K562 (cell line): ENCODE measurements at regions not wholly inside any gene's neighbourhood (a gene's known extent, or its start where the extent isn't known, plus 50 kb on each side); places are given as distances from the start of the nearest gene placed in this dataset.

ENCODE experiments used
- ATAC-seq: fragments of 200-7000 bp; cut with Tn5 transposase; 3 replicates; pipeline ENCODE4 v1.9.1; 2020; ENCODE audit warnings: moderate library complexity
- BruUV-seq: library from RNA; stranded (reverse); fragments of 400-500 nt; replicated peaks from 2 replicates; lab custom pipeline; 2021; lab: Mats Ljungman, UMichigan
- CTCF ChIA-PET: fragments of 300-600 bp; formaldehyde crosslinking; extraction: SDS; loops from one replicate; lab custom pipeline; 2021; ENCODE audit warnings: low intra/inter-chr PET ratio; lab: Yijun Ruan, JAX
- POLR2A ChIA-PET: fragments of 300-600, 350-650 bp; sonication (Branson Sonifier 250); formaldehyde crosslinking; extraction: SDS; loops from one replicate; lab custom pipeline; 2021; ENCODE audit warnings: antibody characterized with exemption, inconsistent platforms; lab: Yijun Ruan, JAX
- DNase-seq, 4 experiments: peaks; one replicate each; pipeline versions ENCODE4 v3.0.0 to v3.0.0-alpha.2; 2011 to 2018; ENCODE audit warnings: low spot score in 3 of 4, mixed read lengths in 3 of 4; ENCODE audit errors: extremely low read depth in 1 of 4
- FAIRE-seq: peaks from 2 replicates; lab custom pipeline; 2011; peaks lifted over from hg19 to GRCh38; lab: Jason Lieb, UNC
- H2AFZ ChIP-seq: 2 replicates; pipeline ENCODE4 v1.6.0; 2011; ENCODE audit warnings: low read depth, low read length, control low read depth, inconsistent platforms
- H3K27ac ChIP-seq: fragments of 200-600 bp; 3 replicates; pipeline ENCODE4 v1.8.0; 2011; ENCODE audit warnings: low read depth, mild to moderate bottlenecking, control low read depth, inconsistent platforms, low read length, moderate library complexity, mixed read lengths; ENCODE audit errors: extremely low read depth
- H3K27me3 ChIP-seq, 2 experiments: fragments of 300-600 bp in 1 of 2; 2 replicates in 1 of 2; 3 replicates in 1 of 2; pipeline versions ENCODE4 v1.6.0 to v1.8.0; 2011; ENCODE audit warnings: inconsistent platforms in 2 of 2, low read length in 2 of 2, mild to moderate bottlenecking in 1 of 2, mixed read lengths in 1 of 2, moderate library complexity in 1 of 2; ENCODE audit not compliant: control insufficient read depth in 2 of 2, insufficient read depth in 2 of 2
- H3K36me3 ChIP-seq: fragments of 300-600 bp; 3 replicates; pipeline ENCODE4 v1.8.0; 2011; ENCODE audit warnings: mild to moderate bottlenecking, low read length, inconsistent platforms; ENCODE audit not compliant: control insufficient read depth, insufficient read depth
- H3K4me1 ChIP-seq, 2 experiments: fragments of 200-600 bp in 1 of 2; replicated peaks in 1 of 2; 2 replicates in 1 of 2; 3 replicates in 1 of 2; pipeline versions ENCODE4 v1.5.1 to v1.8.0; 2011; ENCODE audit warnings: inconsistent platforms in 2 of 2, low read length in 2 of 2, mild to moderate bottlenecking in 1 of 2, mixed read lengths in 1 of 2, moderate library complexity in 1 of 2; ENCODE audit not compliant: control insufficient read depth in 2 of 2, insufficient read depth in 2 of 2
- H3K4me2 ChIP-seq: 2 replicates; pipeline ENCODE4 v1.6.1; 2011; ENCODE audit warnings: low read length, control low read depth, inconsistent platforms, mixed read lengths; ENCODE audit not compliant: insufficient read depth
- H3K4me3 ChIP-seq: fragments of 200-600 bp; sonication (generic), shearing (Covaris generic); 2 replicates; pipeline ENCODE4 v1.5.1; 2016; ENCODE audit warnings: control low read depth, inconsistent platforms
- H3K79me2 ChIP-seq: fragments of 200-600 bp; 3 replicates; pipeline ENCODE4 v1.8.0; 2011; ENCODE audit warnings: low read length, inconsistent platforms; ENCODE audit not compliant: control insufficient read depth, insufficient read depth
- H3K9ac ChIP-seq, 2 experiments: 2 replicates each; pipeline versions ENCODE4 v1.6.0 to v1.6.1; 2011; ENCODE audit warnings: low read depth in 2 of 2, low read length in 2 of 2, control low read depth in 1 of 2, inconsistent platforms in 1 of 2, mild to moderate bottlenecking in 1 of 2, mixed read lengths in 1 of 2; ENCODE audit not compliant: insufficient read depth in 1 of 2
- H3K9me1 ChIP-seq: one replicate; pipeline ENCODE4 v1.6.0; 2011; ENCODE audit warnings: inconsistent platforms, mild to moderate bottlenecking, low read length, moderate library complexity; ENCODE audit not compliant: control insufficient read depth, insufficient read depth
- H3K9me3 ChIP-seq: replicated peaks from 2 replicates; pipeline ENCODE4 v1.5.1; 2011; ENCODE audit warnings: low read depth, low read length, inconsistent platforms; ENCODE audit not compliant: control insufficient read depth, insufficient read depth
- H4K20me1 ChIP-seq: replicated peaks from 2 replicates; pipeline ENCODE4 v1.6.1; 2011; ENCODE audit warnings: low read length, inconsistent platforms, mixed read lengths; ENCODE audit not compliant: control insufficient read depth, insufficient read depth
- ATF1 ChIP-seq, 2 experiments: fragments of 450-650 bp in 1 of 2; IDR thresholded peaks; 2 replicates each; pipeline ENCODE4 v1.6.1; 2016; ENCODE audit warnings: missing compliant biosample characterization in 1 of 2, missing genetic modification characterization in 1 of 2
- E4F1 ChIP-seq: fragments of 250-450 bp; sonication (Bioruptor Pico); IDR thresholded peaks from 2 replicates; pipeline ENCODE4 v1.5.0; 2021; ENCODE audit warnings: mild to moderate bottlenecking, borderline replicate concordance
- HES1 ChIP-seq: fragments of 450-650 bp; IDR thresholded peaks from 2 replicates; pipeline ENCODE4 v1.6.1; 2016; ENCODE audit warnings: low read depth, mild to moderate bottlenecking, moderate library complexity
- NR4A1 ChIP-seq, 2 experiments: fragments of 250-450 bp in 1 of 2; fragments of 450-650 bp in 1 of 2; sonication (Bioruptor Pico) in 1 of 2; IDR thresholded peaks; 2 replicates each; pipeline versions ENCODE4 v1.4.0 to v1.6.1; 2016 to 2020; ENCODE audit warnings: mild to moderate bottlenecking in 2 of 2, missing compliant biosample characterization in 1 of 2, missing genetic modification characterization in 1 of 2, moderate library complexity in 1 of 2
- PHB ChIP-seq: fragments of 250-450 bp; sonication (Bioruptor Pico); IDR thresholded peaks from 2 replicates; pipeline ENCODE4 v1.5.0; 2021
- SAFB ChIP-seq: fragments of 200-400 bp; formaldehyde crosslinking; IDR thresholded peaks from 2 replicates; pipeline ENCODE4 v1.6.1; 2017; ENCODE audit warnings: low read depth, low read length, borderline replicate concordance
- ZBTB26 ChIP-seq: fragments of 450-650 bp; formaldehyde crosslinking; IDR thresholded peaks from 2 replicates; pipeline ENCODE4 v1.4.0; 2022; ENCODE audit warnings: missing genetic modification characterization
- ZNF121 ChIP-seq: sonication (generic); formaldehyde crosslinking; conservative IDR thresholded peaks from 2 replicates; pipeline ENCODE4 v1.8.0; 2022; ENCODE audit warnings: missing genetic modification reagents
- WGBS: fragments of 100-300 bp; shearing (Covaris generic); methylation state at CpG from one replicate; pipeline ENCODE4 v1.1.6; 2016; ENCODE audit warnings: low coverage, mixed read lengths; ENCODE audit not compliant: insufficient coverage; ENCODE audit errors: missing lambda C conversion rate; 5-methylcytosine and 5-hydroxymethylcytosine counted together
- in situ Hi-C: fragments of 300-500 bp; cut with MboI; formaldehyde crosslinking; loops from 4 replicates; pipeline ENCODE4 v1.15.0; 2018; ENCODE audit warnings: inconsistent platforms, mixed read lengths
- intact Hi-C: fragments of 100-400 bp; cut with micrococcal nuclease; formaldehyde crosslinking; loops from 2 replicates; pipeline ENCODE4 v1.14.2; 2022

GRCh38 chr14:55760789-55761566 is 181.0 kb downstream of the KTN1 start:
- WGBS = 2% methylated on average over 14 of the region's 14 CpGs
- no peaks in the 10 kb centered on the region for H3K9me1 ChIP-seq
- no peaks in the 10 kb centered on the region for H3K9me3 ChIP-seq
- no peak overlapping the region for H2AFZ ChIP-seq
- intact Hi-C loops (no loop called here), in situ Hi-C loops (no loop called here)
- no peak overlapping the region for H3K4me2 ChIP-seq
- H3K79me2 ChIP-seq = no peaks in the 10 kb centered on the region
- H3K27ac ChIP-seq = no peak overlapping the region
- DNase-seq = no peak
- TF ChIP-seq HES1 (no peak), E4F1 (CRISPR knock-in tag) (no peak), SAFB (no peak), ZBTB26 (CRISPR knock-in tag) (no peak), PHB (CRISPR knock-in tag) (no peak), NR4A1 (CRISPR knock-in tag; IDR thresholded peaks at IDR 0.05) (no peak), NR4A1 (tag; IDR thresholded peaks at IDR 0.05) (no peak), ZNF121 (CRISPR knock-in tag) (no peak), ATF1 (CRISPR knock-in tag; IDR thresholded peaks at IDR 0.05) (no peak), ATF1 (tag; IDR thresholded peaks at IDR 0.05) (no peak)
- H3K4me1 ChIP-seq = no peaks in the 10 kb centered on the region
- no peak overlapping the region for H3K9ac ChIP-seq
- FAIRE-seq = no peak
- H3K36me3 ChIP-seq = no peaks in the 10 kb centered on the region
- no TSS peak for BruUV-seq
- no peak for ATAC-seq
- no peaks in the 10 kb centered on the region for H4K20me1 ChIP-seq
- H3K27me3 ChIP-seq = peaks cover 3 to 4% of the 10 kb centered on the region in 2 experiments; a peak in 2 of 5 replicates
- ChIA-PET CTCF (no interaction called here), POLR2A (interaction anchor here (0.7 kb wide), 1 partner anchor 15 kb away, joined by 3 read pairs; no protein-coding TSS in a partner anchor)
- H3K4me3 ChIP-seq = no peak overlapping the region
